ENCODE measurements at regions not wholly inside any gene's neighbourhood (a gene's known extent, or its start where the extent isn't known, plus 50 kb on each side); places are given as distances from the start of the nearest gene placed in this dataset.
"Not testable (repeated sequence)": the region's sequence is repeated elsewhere in the genome, so short reads cannot be mapped to it uniquely, and the experiment has no call there.

DNA sequence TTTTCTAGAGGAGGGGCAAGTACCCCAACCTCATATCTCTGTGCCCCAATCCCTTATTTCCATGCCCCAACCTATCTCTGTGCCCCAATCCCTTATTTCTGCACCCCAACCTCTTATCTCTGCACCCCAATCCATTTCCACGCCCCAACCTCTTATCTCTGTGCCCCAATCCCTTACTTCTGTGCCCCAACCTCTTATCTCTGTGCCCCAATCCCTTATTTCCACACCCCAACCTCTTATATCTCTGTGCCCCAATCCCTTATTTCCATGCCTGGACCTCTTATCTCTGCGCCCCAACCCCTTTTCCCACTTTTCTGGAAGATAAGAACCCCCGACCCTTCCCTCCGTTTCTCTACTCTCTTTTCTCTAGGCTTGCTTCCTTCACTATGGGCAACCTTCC lies 199.0 kb downstream of the JRKL start:
- in situ Hi-C loops (cut with HindIII; ENCODE audit: low sequenced_read_pairs), result not testable (repeated sequence)

DNA sequence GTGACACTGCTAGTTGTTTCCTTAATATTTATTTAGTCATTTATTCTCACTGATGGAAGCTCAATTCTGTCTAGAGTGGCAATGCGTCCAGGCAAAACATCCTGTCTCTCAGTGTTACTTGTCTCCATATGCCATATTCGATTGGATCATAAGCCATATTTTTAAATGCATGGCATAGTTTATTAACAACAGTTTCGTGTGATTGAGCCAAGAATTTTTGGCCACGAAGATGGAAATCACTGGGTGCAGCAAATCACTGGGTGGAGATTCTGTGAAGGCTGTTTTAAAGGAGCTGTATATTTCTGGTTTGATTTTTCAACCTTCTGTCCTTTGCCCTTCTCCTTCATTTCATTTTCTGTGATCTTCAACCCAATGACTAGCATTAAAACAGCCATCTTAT lies 205.2 kb downstream of the JRKL start:
- in situ Hi-C loops (cut with HindIII; ENCODE audit: low sequenced_read_pairs), result no loop called here

GRCh38 chr11:96607864-96608558 lies 218.2 kb downstream of the JRKL start:
- in situ Hi-C loops (cut with HindIII; ENCODE audit: low sequenced_read_pairs), result no loop called here

DNA sequence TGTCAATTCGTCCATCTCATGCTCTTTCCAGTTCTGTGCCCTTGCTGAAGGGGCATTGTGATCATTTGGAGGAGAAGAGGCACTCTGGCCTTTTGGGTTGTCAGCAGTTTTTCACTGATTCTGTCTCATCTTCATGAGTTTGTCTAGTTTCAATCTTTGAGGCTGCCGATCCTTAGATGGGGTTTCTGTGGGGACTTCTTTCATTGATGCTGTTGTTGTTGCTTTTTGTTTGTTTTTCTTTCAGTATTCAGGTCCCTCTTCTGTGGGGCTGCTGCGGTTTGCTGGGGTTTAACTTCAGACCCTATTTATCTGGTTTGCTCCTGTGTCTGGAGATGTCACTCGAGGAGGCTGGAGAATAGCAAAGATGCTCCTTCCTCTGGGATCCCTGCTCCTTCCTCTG lies 224.3 kb downstream of the JRKL start:
- in situ Hi-C loops (cut with HindIII; ENCODE audit: low sequenced_read_pairs), result no loop called here

- in situ Hi-C loops (cut with HindIII; ENCODE audit: low sequenced_read_pairs), result no loop called here
Observed at GRCh38 chr11:96614846-96615245, 225.0 kb downstream of the JRKL start.

DNA sequence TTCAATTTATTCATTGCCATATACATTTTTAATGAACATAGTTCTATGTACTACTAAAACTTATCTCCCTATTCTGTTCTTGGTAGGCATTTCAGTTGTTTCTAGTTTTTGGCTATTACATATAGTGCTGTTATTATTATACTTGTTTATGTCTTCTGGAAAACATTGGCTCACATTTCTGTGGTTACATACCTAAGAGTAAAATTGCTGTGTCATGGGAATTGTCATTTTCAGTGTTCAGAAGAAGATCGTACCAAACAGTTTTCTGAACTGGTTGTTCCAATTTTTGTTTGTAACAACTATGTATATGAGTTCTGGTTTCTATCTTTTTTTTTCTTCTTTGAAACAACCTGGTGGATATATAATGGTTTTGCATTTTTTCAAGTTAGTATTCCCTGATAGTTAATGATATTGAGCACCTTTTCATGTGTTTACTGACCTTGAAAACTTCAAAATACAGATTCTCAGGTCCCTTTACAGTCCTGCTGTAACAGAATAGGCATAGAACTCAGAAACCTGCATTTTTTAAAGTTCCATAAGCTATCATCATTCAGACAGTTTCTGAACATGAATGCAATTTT lies 230.7 kb downstream of the JRKL start:
- in situ Hi-C loops (cut with HindIII; ENCODE audit: low sequenced_read_pairs), result no loop called here

DNA sequence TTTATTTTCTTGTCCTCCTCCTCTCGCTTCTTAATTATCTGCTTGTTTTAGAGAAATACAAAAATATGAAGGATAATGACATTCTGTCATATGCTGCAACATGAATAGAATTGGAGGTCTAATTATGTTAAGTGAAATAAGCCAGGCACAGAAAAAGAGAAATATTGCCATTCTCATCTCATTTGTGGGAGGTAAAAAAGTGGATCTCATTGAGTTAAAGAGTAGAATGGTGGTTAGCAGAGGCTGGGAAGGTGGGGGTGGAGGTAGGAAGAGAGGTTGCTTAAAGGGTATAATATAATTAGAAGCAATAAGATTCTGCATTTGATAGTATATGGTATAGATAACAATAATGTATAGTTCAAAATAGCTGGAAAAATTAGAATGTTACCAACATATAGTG lies 231.3 kb downstream of the JRKL start:
- in situ Hi-C loops (cut with HindIII; ENCODE audit: low sequenced_read_pairs), result no loop called here

DNA sequence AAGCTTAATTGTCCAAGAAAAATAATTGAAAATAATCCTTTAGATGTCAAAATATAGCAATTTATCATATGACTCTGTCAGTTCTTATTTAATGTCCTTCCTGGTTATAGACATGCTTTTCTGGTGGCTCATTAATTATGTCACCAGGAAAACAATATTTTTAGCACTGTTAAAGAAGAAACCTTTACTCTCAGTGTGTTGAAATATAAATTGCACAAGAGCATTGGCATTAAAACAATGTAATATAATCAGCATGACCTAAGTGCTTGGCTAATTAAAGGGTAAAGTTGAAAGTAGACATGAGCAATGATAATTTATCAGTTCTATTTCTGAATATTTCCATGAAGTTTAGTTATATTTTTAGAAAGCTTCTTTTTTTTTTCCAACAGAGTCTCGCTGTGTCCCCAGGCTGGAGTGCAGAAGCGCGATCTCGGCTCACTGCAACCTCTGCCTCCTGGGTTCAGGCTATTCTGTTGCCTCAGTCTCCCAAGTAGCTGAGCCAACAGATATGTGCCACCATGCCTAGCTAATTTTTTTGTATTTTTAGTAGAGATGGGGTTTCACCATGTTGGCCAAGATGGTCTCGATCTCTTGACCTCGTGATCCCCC lies 232.3 kb downstream of the JRKL start:
- in situ Hi-C loops (cut with HindIII; ENCODE audit: low sequenced_read_pairs), result no loop called here

DNA sequence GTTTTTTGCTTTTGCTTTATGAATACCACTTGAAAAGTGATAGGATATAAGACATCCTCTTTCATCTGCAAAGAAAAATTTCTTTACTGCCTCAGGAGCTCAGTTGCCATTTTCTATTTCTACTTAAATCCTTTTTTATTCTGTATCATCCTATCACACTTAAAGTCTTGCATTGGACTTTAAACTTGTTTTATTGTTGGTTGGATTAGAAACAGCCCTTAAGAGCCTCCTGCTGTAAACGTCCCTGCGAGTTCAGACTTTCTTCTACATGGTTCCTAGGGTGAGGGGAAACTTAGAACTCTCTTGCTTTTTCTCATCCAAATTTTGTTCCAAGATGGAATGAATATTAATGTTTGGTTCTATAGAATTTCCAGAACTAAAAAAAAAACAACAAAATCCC lies 234.3 kb downstream of the JRKL start:
- in situ Hi-C loops (cut with HindIII; ENCODE audit: low sequenced_read_pairs), result no loop called here

- in situ Hi-C loops (cut with HindIII; ENCODE audit: low sequenced_read_pairs), result no loop called here
Observed at GRCh38 chr11:96627376-96627775, 237.6 kb downstream of the JRKL start.

DNA sequence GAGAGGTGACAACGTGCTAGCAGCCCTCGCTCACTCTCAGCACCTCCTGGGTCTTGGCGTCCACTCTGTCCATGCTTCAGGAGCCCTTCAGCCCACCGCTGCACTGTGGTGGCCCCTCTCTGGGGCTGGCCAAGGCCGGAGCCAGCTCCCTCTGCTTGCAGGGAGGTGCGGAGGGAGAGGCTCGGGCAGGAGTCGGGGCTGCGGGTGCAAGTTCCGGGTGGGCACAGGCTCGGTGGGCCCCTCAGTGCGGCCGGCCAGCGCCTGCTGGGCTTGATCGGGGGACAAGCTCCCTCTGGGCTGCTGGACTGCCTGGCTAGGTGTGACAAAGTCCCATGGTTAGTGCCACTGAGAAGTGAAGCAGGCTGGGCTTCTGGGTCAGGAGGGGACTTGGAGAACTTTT lies 245.8 kb downstream of the JRKL start:
- in situ Hi-C loops (cut with HindIII; ENCODE audit: low sequenced_read_pairs), result no loop called here

- in situ Hi-C loops (cut with HindIII; ENCODE audit: low sequenced_read_pairs), result no loop called here
Observed at GRCh38 chr11:96641261-96641660, 251.4 kb downstream of the JRKL start.

DNA sequence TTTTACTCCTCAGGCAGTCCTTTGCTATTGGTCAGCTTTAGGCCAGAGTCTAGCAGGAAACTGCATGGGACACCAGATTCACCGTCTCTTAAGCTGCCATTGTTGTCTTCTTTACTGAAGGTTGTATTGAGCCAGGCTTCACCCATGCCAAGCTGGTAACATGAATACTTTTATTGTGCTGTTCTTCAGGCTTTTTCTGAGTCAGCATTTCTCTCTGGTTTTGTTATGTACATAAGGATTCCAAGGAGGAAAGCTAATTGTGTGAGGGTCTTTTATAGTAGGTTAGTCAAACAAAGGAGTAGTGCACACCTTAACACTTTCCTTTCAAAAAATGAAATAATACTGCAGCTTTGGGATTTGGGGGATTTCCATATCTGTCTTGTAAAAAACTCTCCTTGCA lies 252.8 kb downstream of the JRKL start:
- in situ Hi-C loops (cut with HindIII; ENCODE audit: low sequenced_read_pairs), result no loop called here

- in situ Hi-C loops (cut with HindIII; ENCODE audit: low sequenced_read_pairs), result no loop called here
Observed at GRCh38 chr11:96643173-96643572, 253.4 kb downstream of the JRKL start.

GRCh38 chr11:96647621-96648020 lies 257.8 kb downstream of the JRKL start:
- in situ Hi-C loops (cut with HindIII; ENCODE audit: low sequenced_read_pairs), result no loop called here

- in situ Hi-C loops (cut with HindIII; ENCODE audit: low sequenced_read_pairs), result no loop called here
Observed at GRCh38 chr11:96648991-96649390, 259.2 kb downstream of the JRKL start.

DNA sequence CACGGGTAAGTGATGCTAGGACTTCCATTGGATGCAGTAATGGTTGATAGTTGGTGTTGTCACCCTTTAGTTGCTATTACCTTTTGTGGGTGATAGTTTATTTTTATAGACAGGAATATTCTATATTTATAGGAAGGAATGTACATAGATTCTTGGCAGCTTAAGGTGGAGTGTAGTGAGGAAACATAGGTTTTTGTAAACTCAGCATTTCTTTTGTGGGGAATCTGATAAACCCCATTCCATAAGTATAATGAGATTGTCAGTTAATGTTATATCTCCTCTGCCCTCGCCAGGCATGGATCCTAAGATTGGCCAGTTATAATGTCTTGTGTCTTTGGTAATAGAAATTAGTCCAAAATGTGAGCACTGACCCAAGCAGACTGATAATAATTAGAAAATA lies 262.7 kb downstream of the JRKL start:
- in situ Hi-C loops (cut with HindIII; ENCODE audit: low sequenced_read_pairs), result loop anchor here (25.0 kb wide), 1 partner anchor 140 kb away; no protein-coding TSS in a partner anchor

DNA sequence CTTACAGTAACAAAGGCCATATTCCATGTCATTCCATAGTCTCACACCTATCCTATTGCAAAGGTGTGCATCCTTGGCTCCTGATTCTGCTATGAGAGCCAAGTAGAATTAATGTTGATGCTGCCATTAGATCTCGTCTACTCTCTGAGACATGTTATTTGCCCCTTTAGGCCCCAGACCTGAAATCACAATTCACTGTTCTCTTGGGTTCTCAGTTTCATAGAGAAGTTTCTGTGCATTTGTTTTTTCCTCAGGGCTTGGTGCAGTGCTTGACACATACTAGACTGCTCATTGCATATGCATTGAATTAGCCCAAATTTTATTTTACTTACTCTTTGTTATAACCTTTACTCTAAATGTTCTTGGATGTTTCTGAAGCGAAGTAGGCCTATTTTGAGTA lies 265.7 kb downstream of the JRKL start:
- in situ Hi-C loops (cut with HindIII; ENCODE audit: low sequenced_read_pairs), result loop anchor here (25.0 kb wide), 1 partner anchor 143 kb away; no protein-coding TSS in a partner anchor

DNA sequence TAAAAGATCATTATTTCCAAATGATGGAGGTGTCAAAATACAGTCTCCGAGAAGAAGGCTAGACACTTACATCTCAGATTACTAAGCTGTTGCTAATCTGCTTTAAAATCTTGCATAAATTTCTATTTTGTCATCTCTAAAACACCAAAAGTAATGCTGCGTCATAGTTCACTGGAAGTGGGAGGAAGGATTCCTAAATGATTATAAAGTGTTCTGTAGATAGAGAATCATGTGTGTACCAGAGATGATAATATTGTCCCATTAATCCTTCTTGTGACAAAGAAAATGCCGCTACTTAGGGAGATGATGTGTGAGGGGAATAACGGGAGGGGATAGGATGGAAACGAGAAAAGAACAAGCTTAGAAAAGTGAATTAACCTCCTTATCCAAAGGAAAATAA lies 268.6 kb downstream of the JRKL start:
- in situ Hi-C loops (cut with HindIII; ENCODE audit: low sequenced_read_pairs), result loop anchor here (25.0 kb wide), 1 partner anchor 146 kb away; no protein-coding TSS in a partner anchor

GRCh38 chr11:96664110-96664509 lies 274.3 kb downstream of the JRKL start:
- in situ Hi-C loops (cut with HindIII; ENCODE audit: low sequenced_read_pairs), result loop anchor here (25.0 kb wide), 1 partner anchor 152 kb away; no protein-coding TSS in a partner anchor

DNA sequence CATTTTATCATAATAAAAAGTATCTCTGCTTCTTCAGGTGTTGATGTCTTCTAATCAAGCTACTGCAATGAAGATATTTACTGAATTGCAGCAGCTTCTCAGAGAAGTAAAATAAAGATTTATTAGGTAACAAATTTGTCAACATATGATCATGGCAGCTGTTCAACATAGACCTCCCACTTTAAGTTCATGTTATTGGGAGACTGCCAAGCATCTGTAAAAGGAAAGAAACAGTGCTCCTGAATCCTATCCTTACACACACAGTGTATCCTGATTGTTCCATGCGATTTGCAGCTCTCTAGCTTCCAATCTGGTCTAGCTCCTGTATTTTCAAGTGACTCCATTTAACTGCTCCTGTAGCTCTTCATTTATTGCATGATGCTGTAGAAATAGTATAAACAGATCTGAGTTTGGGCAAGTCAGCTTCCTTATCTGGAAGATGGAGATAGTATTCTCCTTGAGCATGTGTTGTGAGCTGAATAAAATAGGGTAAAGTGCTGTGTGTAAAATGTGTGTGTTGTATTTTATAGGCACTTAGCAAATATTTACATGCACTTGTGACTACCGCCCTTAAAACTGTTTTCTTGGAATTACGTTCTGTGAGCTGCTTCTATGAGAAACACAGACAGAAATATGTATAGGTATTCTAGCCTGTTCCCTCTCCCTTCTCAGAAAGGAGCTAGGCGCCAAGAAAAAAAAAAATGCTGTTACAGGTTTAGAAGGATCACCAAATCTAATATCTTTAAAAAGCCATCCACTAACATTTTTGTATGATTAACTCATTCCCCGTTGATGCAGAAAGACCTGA lies 290.6 kb downstream of the JRKL start:
- in situ Hi-C loops (cut with HindIII; ENCODE audit: low sequenced_read_pairs), result no loop called here

All from DLD1 (cell line).